SU-DHL-6 (cell line): ENCODE measurements at regions not wholly inside any gene's neighbourhood (a gene's known extent, or its start where the extent isn't known, plus 50 kb on each side); places are given as distances from the start of the nearest gene placed in this dataset.

Experiments used
- H2AFZ ChIP-seq: fragments of 200-600 bp; sonication (generic); 2 replicates; pipeline ENCODE4 v1.6.1; 2014; ENCODE audit warnings: low read depth, mild to moderate bottlenecking, moderate library complexity, mixed read lengths, antibody characterized with exemption, low read length; ENCODE audit not compliant: severe bottlenecking
- H3F3A ChIP-seq: fragments of 200-600 bp; shearing (Covaris generic); 2 replicates; pipeline ENCODE4 v1.6.0; 2016; ENCODE audit warnings: antibody characterized with exemption, mild to moderate bottlenecking; ENCODE audit not compliant: insufficient read depth
- H3K27ac ChIP-seq: fragments of 200-600 bp; sonication (generic); 2 replicates; pipeline ENCODE4 v1.5.1; 2016; ENCODE audit warnings: low read depth, mild to moderate bottlenecking, low read length, moderate library complexity, mixed read lengths
- H3K27me3 ChIP-seq: fragments of 200-600 bp; sonication (generic), shearing (Covaris generic); 2 replicates; pipeline ENCODE4 v1.6.0; 2014; ENCODE audit warnings: mild to moderate bottlenecking, low read length
- H3K36me3 ChIP-seq: fragments of 200-600 bp; sonication (generic); 2 replicates; pipeline ENCODE4 v1.6.1; 2014; ENCODE audit warnings: mild to moderate bottlenecking, low read length, mixed read lengths
- H3K4me2 ChIP-seq: fragments of 300-600, 200-600 bp; shearing (Covaris generic), sonication (generic); 2 replicates; pipeline ENCODE4 v1.6.0; 2014; ENCODE audit warnings: low read length, low read depth, mild to moderate bottlenecking; ENCODE audit not compliant: poor library complexity, severe bottlenecking
- H3K4me3 ChIP-seq: fragments of 200-600 bp; sonication (generic); 2 replicates; pipeline ENCODE4 v1.5.1; 2014; ENCODE audit warnings: antibody characterized with exemption, low read length, mild to moderate bottlenecking, mixed read lengths; ENCODE audit not compliant: insufficient read depth, poor library complexity, severe bottlenecking
- H3K79me2 ChIP-seq: fragments of 200-600 bp; sonication (generic); 2 replicates; pipeline ENCODE4 v1.6.1; 2014; ENCODE audit warnings: mild to moderate bottlenecking, low read length, moderate library complexity; ENCODE audit not compliant: insufficient read depth
- H3K9ac ChIP-seq: fragments of 200-600 bp; sonication (generic); 2 replicates; pipeline ENCODE4 v1.7.0; 2014; ENCODE audit warnings: mild to moderate bottlenecking, low read length
- H3K9me2 ChIP-seq: fragments of 200-600 bp; sonication (generic); replicated peaks from 2 replicates; pipeline ENCODE4 v1.6.1; 2014; ENCODE audit warnings: low read length; ENCODE audit not compliant: insufficient read depth
- H3K9me3 ChIP-seq: fragments of 200-600 bp; sonication (generic); 2 replicates; pipeline ENCODE4 v1.6.1; 2014; ENCODE audit warnings: low read length, mixed read lengths; ENCODE audit not compliant: insufficient read depth
- H4K20me1 ChIP-seq: fragments of 200-600 bp; sonication (generic); 2 replicates; pipeline ENCODE4 v1.6.1; 2014; ENCODE audit warnings: low read depth, mild to moderate bottlenecking, antibody characterized with exemption, low read length, moderate library complexity, mixed read lengths
- CTCF ChIP-seq: fragments of 200-600 bp; sonication (generic); IDR thresholded peaks from one replicate; pipeline ENCODE4 v1.5.1; 2017; ENCODE audit warnings: antibody characterized with exemption, mild to moderate bottlenecking, low read length, moderate library complexity; ENCODE audit not compliant: insufficient read depth, poor library complexity, severe bottlenecking
- EZH2phosphoT487 ChIP-seq: fragments of 200-600 bp; sonication (generic), shearing (Covaris generic); conservative IDR thresholded peaks from 2 replicates; pipeline ENCODE4 v1.6.1; 2018; ENCODE audit warnings: mild to moderate bottlenecking, antibody characterized with exemption, low read length, moderate library complexity, mixed read lengths

GRCh38 chr4:116444117-116444516 lies 641.3 kb downstream of the TRAM1L1 start:
- no peak overlapping the region for H3K9ac ChIP-seq
- no peaks in the 10 kb centered on the region for H3K27me3 ChIP-seq
- no peak overlapping the region for H3K27ac ChIP-seq
- no peaks in the 10 kb centered on the region for H3F3A ChIP-seq
- H3K4me2 ChIP-seq, result no peak overlapping the region
- no peaks in the 10 kb centered on the region for H3K9me2 ChIP-seq
- no peaks in the 10 kb centered on the region for H3K9me3 ChIP-seq
- H3K4me3 ChIP-seq, result no peak overlapping the region
- no peaks in the 10 kb centered on the region for H3K79me2 ChIP-seq
- H2AFZ ChIP-seq, result no peak overlapping the region
- no peaks in the 10 kb centered on the region for H3K36me3 ChIP-seq
- TF ChIP-seq CTCF, result no peak
- no peak for TF ChIP-seq EZH2phosphoT487
- no peaks in the 10 kb centered on the region for H4K20me1 ChIP-seq

GRCh38 chr4:116438981-116439729 lies 646.2 kb downstream of the TRAM1L1 start:
- Histone ChIP-seq H3K27me3 (no peaks in the 10 kb centered on the region), H3K79me2 (no peaks in the 10 kb centered on the region), H3F3A (no peaks in the 10 kb centered on the region), H3K9ac (no peak overlapping the region), H3K4me3 (no peak overlapping the region), H3K4me2 (no peak overlapping the region), H3K36me3 (no peaks in the 10 kb centered on the region), H4K20me1 (no peaks in the 10 kb centered on the region), H3K9me3 (no peaks in the 10 kb centered on the region), H3K27ac (no peak overlapping the region), H3K9me2 (no peaks in the 10 kb centered on the region), H2AFZ (no peak overlapping the region)
- TF ChIP-seq CTCF (no peak), EZH2phosphoT487 (no peak)

GRCh38 chr4:116438417-116438816 lies 647.0 kb downstream of the TRAM1L1 start:
- H3K9ac ChIP-seq, result no peak overlapping the region
- no peaks in the 10 kb centered on the region for H3K79me2 ChIP-seq
- TF ChIP-seq EZH2phosphoT487, result no peak
- no peak for TF ChIP-seq CTCF
- no peak overlapping the region for H3K4me3 ChIP-seq
- H3K4me2 ChIP-seq, result no peak overlapping the region
- no peaks in the 10 kb centered on the region for H3K27me3 ChIP-seq
- no peaks in the 10 kb centered on the region for H3F3A ChIP-seq
- H3K9me3 ChIP-seq, result no peaks in the 10 kb centered on the region
- no peaks in the 10 kb centered on the region for H4K20me1 ChIP-seq
- no peaks in the 10 kb centered on the region for H3K36me3 ChIP-seq
- H3K9me2 ChIP-seq, result no peaks in the 10 kb centered on the region
- no peak overlapping the region for H2AFZ ChIP-seq
- no peak overlapping the region for H3K27ac ChIP-seq
